ELF-1 (cell line): ENCODE measurements at regions not wholly inside any gene's neighbourhood (a gene's known extent, or its start where the extent isn't known, plus 50 kb on each side); places are given as distances from the start of the nearest gene placed in this dataset.
A peak's percentile ranks its signal among the peaks of the same experiment; 100 is the strongest.

ENCODE experiments used
- DNase-seq: peaks from one replicate; pipeline ENCODE4 v3.0.0-alpha.2; 2016; ENCODE audit warnings: low read depth, low spot score

DNA sequence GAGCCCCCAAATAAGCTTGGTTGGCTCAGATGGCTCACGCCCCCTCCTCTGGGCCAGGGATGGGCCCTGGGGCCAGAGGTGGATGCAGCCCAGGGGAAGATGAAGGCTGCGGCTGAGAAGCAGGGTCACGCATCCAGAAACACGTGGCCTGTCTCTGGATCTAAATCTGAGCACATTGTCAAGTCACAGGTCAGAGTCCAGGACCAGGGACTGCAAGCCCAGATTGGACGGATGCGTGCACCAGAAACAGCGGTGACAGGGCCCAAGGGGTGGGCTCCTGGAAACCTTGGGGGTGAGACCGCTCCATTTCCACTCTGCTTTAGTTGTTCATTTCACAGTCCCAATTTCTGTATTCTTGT is 226.2 kb downstream of the ACKR3 start:
- DNase-seq: no peak

GRCh38 chr2:236796236-236796635 is 226.6 kb downstream of the ACKR3 start:
- DNase-seq: no peak

DNA sequence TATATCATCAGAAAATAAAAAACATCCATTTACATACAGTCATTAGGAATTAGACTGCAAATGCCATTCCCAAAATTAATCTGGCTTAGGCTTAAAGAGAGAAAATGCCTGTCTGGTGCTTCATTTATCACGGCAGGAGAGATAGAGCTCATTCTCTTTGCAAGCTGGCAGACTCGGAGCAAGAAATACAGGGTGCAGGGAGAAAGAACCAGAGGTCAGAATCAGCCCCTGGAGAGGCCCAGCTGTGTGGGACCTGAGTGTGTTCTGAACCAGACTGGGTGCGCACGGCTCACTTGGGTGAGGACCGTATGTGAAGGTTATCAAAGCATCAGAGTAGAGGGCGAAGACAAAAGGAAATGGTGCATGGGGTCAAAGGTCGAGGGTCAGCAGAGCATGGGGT is 227.8 kb downstream of the ACKR3 start:
- no peak for DNase-seq

- DNase-seq: no peak
Observed at GRCh38 chr2:236798491-236798890, 228.9 kb downstream of the ACKR3 start.

GRCh38 chr2:236799391-236800026 is 229.9 kb downstream of the ACKR3 start:
- no peak for DNase-seq

DNA sequence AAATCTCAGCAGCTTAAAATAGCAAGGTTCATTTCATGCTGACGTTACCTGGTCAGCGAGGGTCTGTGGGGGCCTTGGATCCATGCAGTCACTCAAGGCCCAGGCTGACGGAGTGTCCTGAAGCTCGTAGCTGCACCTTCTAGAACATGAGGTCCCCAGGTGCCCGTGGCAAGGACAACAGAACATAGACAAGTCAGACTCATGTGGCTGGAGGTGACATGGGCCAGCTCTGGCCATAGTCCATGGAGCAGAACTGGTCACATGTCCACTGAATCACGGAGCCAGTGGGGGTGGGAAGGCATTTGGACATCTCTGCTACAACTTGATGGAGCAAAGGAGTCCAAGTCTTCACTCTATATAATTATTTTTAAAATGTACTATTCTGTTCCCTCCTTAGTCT is 233.2 kb downstream of the ACKR3 start:
- no peak for DNase-seq

- DNase-seq: peak; percentile 61
Observed at GRCh38 chr2:236803621-236804020, 234.0 kb downstream of the ACKR3 start.

DNA sequence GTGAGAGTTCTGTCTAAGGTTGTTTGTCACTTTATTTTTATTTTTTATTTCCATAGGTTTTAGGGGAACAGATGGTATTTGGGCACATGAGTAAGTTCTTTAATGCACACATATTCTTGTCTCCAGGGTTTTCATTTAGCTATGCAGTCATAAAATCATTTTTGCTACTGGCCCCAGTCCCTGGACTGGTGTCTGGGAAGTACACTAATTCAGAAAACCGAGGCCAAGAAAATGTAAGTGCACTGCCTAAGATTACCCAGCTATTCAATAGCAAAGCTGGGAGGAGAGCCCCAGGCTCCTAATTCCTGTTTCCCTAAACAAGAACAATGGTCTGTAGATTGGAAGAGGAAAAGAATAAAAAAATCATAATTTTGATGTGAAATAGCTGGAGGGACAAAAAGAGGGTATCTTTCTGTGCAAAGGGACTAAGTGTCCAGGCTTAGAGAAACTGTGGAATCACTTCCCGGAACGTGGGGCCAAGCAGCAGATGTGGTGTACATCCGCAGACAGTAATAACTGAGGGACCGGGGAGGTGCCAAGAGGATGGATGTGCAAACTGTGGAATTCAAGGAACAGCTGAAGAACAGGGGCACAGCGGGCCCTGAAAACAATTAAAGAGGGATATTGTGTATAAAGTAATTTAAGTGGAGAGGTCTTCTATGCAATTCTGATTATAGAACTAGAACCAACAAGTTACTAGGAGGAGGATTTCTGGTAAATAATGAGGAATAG is 236.3 kb downstream of the ACKR3 start:
- DNase-seq: no peak

DNA sequence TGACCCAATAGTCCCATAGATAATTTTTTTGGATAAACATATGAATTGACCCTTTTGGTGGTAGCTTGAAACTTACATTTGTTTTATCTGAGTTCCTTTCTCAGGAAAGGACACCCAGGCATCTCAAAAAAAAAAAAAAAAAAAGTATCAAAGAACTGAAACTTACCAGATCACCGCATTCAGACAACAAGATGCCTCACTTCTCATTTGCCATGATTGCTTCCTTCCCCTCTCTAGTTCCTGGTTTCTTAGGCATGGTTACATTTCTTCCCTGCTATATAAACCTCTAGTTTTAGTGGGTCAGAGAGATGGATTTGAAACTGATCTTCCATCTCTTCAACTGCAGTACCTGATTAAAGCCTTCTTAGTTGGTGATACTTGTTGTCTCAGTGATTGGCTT is 240.1 kb downstream of the ACKR3 start:
- no peak for DNase-seq

DNA sequence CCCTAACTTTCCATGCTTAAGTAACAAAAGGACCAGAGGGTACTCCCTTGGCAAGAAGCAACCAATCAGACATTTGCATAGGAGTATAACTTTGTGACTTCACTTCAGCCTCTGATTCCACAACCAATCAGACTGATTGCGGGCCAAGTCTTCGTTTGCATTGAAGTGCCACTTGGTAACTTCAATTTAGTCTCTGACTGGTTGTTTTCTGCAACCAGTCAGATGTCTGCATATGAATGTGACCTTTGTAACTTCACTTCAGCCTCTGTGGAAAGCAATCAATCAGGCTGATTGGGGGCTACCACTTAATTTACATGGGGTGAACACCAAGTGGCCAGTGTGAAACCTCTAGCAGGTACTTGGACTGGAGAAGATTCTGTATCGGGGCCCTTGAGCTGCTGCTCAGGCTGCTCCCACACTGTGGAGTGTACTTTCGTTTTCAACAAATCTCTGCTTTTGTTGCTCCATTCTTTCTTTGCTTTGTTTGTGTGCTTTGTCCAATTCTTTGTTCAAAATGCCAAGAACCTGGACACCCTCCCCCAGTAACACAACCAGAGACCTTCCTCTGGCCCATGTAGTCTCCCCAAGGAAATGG is 241.5 kb downstream of the ACKR3 start:
- DNase-seq: no peak

DNA sequence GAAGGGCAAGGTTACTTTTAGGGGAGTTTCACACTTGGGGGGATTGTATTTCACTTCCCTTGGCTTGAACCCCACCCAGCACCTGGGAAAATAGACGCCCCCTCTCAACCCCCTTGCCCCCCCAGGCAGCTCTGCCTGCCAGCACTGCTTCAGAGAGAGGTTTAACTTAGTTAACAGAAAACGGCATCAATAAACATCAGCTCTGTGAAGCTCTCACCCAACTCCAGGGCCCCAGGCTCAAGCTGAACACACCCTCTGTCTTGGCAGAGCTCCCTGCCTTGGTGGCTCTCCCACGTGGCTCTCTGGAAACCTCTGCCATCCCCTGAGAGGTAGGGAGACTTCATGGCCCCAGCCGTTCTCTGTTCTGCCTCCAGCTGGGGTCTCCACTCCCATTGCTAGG is 244.1 kb downstream of the ACKR3 start:
- no peak for DNase-seq

- DNase-seq: no peak
Observed at GRCh38 chr2:236814593-236814992, 245.0 kb downstream of the ACKR3 start.

GRCh38 chr2:236815746-236816145 is 246.1 kb downstream of the ACKR3 start:
- no peak for DNase-seq

GRCh38 chr2:236816197-236817170 is 246.9 kb downstream of the ACKR3 start:
- no peak for DNase-seq

- DNase-seq: no peak
Observed at GRCh38 chr2:236818281-236819045, 248.8 kb downstream of the ACKR3 start.

DNA sequence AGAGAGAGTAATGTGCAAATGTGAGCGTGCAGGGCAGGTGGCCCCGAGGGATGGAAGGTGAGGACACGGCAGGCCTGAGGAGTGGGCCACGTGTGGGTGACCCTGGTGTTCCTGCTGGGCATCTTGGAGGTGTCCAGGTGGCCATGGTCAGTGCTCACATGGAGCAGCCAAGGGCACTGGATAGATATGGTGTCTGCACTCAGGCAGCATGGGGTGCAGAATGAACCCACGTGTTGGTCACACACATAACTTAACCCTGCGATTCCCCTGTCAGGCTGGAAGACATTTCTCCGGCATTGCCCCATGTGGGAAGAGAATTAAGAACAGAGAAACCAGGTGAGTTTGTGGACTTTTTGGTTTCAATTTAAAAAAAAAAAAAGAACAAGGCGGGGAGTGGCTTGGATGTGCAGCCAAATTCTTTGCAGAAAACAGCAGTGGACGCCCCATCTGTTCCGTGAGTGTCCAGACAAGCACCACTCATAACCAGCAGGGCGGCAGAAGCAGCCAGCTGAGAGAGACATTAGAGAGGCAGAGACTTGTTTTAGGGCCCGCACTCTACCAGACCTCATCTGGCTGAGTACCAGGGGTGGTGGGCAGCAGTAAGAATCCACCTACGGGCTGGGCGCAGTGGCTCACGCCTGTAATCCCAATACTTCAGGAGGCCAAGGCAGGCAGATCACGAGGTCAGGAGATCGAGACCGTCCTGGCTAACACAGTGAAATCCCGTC is 249.8 kb downstream of the ACKR3 start:
- no peak for DNase-seq

- no peak for DNase-seq
Observed at GRCh38 chr2:236820763-236821344, 251.2 kb downstream of the ACKR3 start.

DNA sequence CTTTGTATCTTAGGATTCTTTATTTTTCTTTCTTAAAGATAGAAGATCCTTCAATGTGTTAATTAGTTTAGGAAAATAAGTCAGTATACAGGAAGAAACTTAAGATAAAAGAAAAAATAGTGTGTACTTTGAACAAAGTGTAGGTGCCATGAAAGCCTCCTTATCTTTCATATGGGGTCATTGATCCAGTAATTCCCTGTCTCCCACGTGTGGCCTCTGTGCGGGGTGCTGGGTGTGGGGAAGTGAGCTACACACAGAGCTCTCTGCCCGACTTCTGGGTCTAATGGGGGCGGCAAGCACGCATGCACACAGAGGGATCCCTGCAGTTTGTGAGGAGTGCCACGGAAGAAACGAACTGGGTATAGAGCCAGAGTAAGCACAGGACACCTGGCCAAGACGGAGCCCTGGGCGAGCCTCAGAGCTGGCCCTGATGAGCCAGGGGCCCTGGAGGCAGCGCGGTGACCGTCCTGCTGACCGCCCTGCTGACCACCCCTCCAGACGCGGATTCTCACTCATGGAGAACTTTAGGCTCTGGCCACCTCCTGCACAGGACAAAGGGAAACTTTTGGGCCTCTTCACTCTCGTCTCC is 253.5 kb downstream of the ACKR3 start:
- no peak for DNase-seq

- DNase-seq: no peak
Observed at GRCh38 chr2:236823963-236824362, 254.3 kb downstream of the ACKR3 start.

- DNase-seq: no peak
Observed at GRCh38 chr2:236824836-236825235, 255.2 kb downstream of the ACKR3 start.
